ENCODE measurements at regions not wholly inside any gene's neighbourhood (a gene's known extent, or its start where the extent isn't known, plus 50 kb on each side); places are given as distances from the start of the nearest gene placed in this dataset.

GRCh38 chr9:11757408-11757807 is 935.8 kb upstream of the TYRP1 start:
- no peak for TF ChIP-seq CTCF (IDR thresholded peaks at IDR 0.05)
- TF ChIP-seq TCF7L2 (IDR thresholded peaks at IDR 0.05; ENCODE audit: low read depth, low read length) = no peak
- TF ChIP-seq POLR2AphosphoS5 (IDR thresholded peaks at IDR 0.05; ENCODE audit: low read depth, low read length) = no peak
- no peak for TF ChIP-seq SIN3A (IDR thresholded peaks at IDR 0.05; ENCODE audit: borderline replicate concordance, insufficient read depth, low read depth, low read length)

Measured in Panc1 (cell line).